ENCODE measurements at regions not wholly inside any gene's neighbourhood (a gene's known extent, or its start where the extent isn't known, plus 50 kb on each side); places are given as distances from the start of the nearest gene placed in this dataset.

- no peaks in the 10 kb centered on the region for H3K36me3 ChIP-seq
- DNase-seq, result no peak
- TF ChIP-seq CTCF (IDR thresholded peaks at IDR 0.05; ENCODE audit: low read depth, low read length), result no peak
- peaks cover 3% of the 10 kb centered on the region for H3K9me3 ChIP-seq (ENCODE audit: severe bottlenecking)
- no peaks in the 10 kb centered on the region for H3K27me3 ChIP-seq (ENCODE audit: insufficient read depth, low read depth, severe bottlenecking)
- no peak overlapping the region for H3K4me3 ChIP-seq (ENCODE audit: low read depth, low read length)
- H3K27ac ChIP-seq, result no peak overlapping the region
Observed at GRCh38 chr2:3024401-3024935, 353.1 kb downstream of the EIPR1 start.

GRCh38 chr2:3023531-3023930, 354.1 kb downstream of the EIPR1 start:
- Histone ChIP-seq H3K4me3 (ENCODE audit: low read depth, low read length) (no peak overlapping the region), H3K9me3 (ENCODE audit: severe bottlenecking) (peaks cover 3% of the 10 kb centered on the region), H3K27ac (no peak overlapping the region), H3K27me3 (ENCODE audit: insufficient read depth, low read depth, severe bottlenecking) (no peaks in the 10 kb centered on the region), H3K36me3 (no peaks in the 10 kb centered on the region)
- DNase-seq, result no peak
- TF ChIP-seq CTCF (IDR thresholded peaks at IDR 0.05; ENCODE audit: low read depth, low read length), result no peak

GRCh38 chr2:3022841-3023372, 354.7 kb downstream of the EIPR1 start:
- no peak for TF ChIP-seq CTCF (IDR thresholded peaks at IDR 0.05; ENCODE audit: low read depth, low read length)
- Histone ChIP-seq H3K27me3 (ENCODE audit: insufficient read depth, low read depth, severe bottlenecking) (no peaks in the 10 kb centered on the region), H3K27ac (no peak overlapping the region), H3K36me3 (no peaks in the 10 kb centered on the region), H3K4me3 (ENCODE audit: low read depth, low read length) (no peak overlapping the region), H3K9me3 (ENCODE audit: severe bottlenecking) (peaks cover 3% of the 10 kb centered on the region)
- no peak for DNase-seq

- Histone ChIP-seq H3K27me3 (ENCODE audit: insufficient read depth, low read depth, severe bottlenecking) (no peaks in the 10 kb centered on the region), H3K9me3 (ENCODE audit: severe bottlenecking) (peaks cover 1% of the 10 kb centered on the region), H3K36me3 (no peaks in the 10 kb centered on the region), H3K4me3 (ENCODE audit: low read depth, low read length) (no peak overlapping the region), H3K27ac (no peak overlapping the region)
- no peak for DNase-seq
- no peak for TF ChIP-seq CTCF (IDR thresholded peaks at IDR 0.05; ENCODE audit: low read depth, low read length)
Observed at GRCh38 chr2:3021720-3022119, 355.9 kb downstream of the EIPR1 start.

- TF ChIP-seq CTCF (IDR thresholded peaks at IDR 0.05; ENCODE audit: low read depth, low read length), result no peak
- no peak overlapping the region for H3K27ac ChIP-seq
- H3K4me3 ChIP-seq (ENCODE audit: low read depth, low read length), result no peak overlapping the region
- DNase-seq, result no peak
- H3K27me3 ChIP-seq (ENCODE audit: insufficient read depth, low read depth, severe bottlenecking), result no peaks in the 10 kb centered on the region
- peaks cover 5% of the 10 kb centered on the region for H3K9me3 ChIP-seq (ENCODE audit: severe bottlenecking)
- H3K36me3 ChIP-seq, result no peaks in the 10 kb centered on the region
Observed at GRCh38 chr2:3010001-3010400, 367.6 kb downstream of the EIPR1 start.

- Histone ChIP-seq H3K27ac (no peak overlapping the region), H3K27me3 (ENCODE audit: insufficient read depth, low read depth, severe bottlenecking) (no peaks in the 10 kb centered on the region)
- no peak for DNase-seq
Observed at GRCh38 chr2:3009483-3009882, 368.1 kb downstream of the EIPR1 start.

More at GRCh38 chr2:3009483-3009882, 368.1 kb downstream of the EIPR1 start:
- TF ChIP-seq CTCF (IDR thresholded peaks at IDR 0.05; ENCODE audit: low read depth, low read length), result no peak
- Histone ChIP-seq H3K4me3 (ENCODE audit: low read depth, low read length) (no peak overlapping the region), H3K9me3 (ENCODE audit: severe bottlenecking) (peaks cover 5% of the 10 kb centered on the region), H3K36me3 (no peaks in the 10 kb centered on the region)

All from WERI-Rb-1 (cell line).